GM18502 (cell line): ENCODE measurements at regions not wholly inside any gene's neighbourhood (a gene's known extent, or its start where the extent isn't known, plus 50 kb on each side); places are given as distances from the start of the nearest gene placed in this dataset.
"Not testable (repeated sequence)": the region's sequence is repeated elsewhere in the genome, so short reads cannot be mapped to it uniquely, and the experiment has no call there.

Source experiments
- ATAC-seq: cut with Tn5 transposase; IDR thresholded peaks from one replicate; pipeline ENCODE4 v1.9.1; 2021; ENCODE audit warnings: mild to moderate bottlenecking; ENCODE audit not compliant: unreplicated experiment, poor library complexity

DNA sequence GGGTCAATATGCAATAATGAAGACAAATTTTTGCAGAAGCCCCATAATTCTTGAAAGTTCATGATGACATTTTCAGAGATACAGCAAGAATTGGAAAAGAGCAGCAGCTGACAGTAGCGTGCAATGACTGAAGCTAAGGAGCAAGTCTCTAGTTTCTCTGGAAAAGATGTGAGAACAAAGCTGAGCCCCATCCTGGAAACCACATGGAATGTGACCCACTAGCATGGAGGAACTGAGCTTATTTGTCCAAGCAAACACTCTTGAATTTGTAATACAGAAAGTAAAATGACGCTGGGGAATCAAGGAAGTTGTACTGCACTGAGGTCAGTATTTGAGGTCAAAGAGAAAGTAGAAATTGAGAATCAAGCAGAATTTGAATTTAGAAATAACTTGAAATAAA lies 1447.2 kb downstream of the FSTL5 start:
- ATAC-seq: no peak

- ATAC-seq: no peak
Observed at GRCh38 chr4:160717848-160718247, 1446.0 kb downstream of the FSTL5 start.

- no peak for ATAC-seq
Observed at GRCh38 chr4:160724063-160724462, 1439.7 kb downstream of the FSTL5 start.

- ATAC-seq: no peak
Observed at GRCh38 chr4:160745126-160745525, 1418.7 kb downstream of the FSTL5 start.

GRCh38 chr4:160746585-160746984 lies 1417.2 kb downstream of the FSTL5 start:
- not testable (repeated sequence) for ATAC-seq

DNA sequence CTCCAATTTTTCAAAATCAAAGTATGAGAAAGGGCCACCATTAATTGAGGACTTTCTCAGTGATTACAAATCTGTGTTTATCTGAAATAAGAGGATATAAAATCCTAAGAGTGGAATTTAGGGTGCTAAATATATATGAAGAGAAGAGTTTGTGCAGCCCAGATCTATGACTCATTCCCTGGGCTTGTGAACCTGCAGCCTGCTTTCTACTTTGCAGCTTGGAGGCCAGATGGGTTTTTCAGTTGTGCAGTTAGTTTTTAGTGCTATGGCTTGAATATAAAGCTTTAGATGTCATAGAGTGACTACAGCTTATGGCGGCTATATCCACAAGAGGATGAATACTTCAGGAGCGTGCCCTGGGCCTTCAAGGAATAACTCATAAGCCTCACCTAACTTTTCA lies 1391.1 kb downstream of the FSTL5 start:
- no peak for ATAC-seq

DNA sequence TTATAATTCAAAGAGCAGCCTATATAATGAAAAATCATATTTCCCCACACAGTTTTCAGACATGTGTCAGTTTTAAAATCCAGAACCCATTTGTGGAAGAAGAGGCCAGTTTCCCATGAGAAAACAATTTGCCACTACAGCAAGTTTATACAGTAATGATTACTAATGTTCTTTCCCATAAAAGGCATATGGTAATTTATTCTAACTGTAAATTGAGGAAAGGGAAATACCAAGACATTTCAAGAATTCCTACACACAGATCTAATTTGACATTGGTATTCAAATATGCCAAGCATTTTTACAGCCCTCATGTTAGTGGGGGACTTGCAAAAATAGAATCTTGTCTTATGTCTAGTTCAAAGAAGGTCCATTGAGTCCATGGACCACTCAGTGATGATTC lies 1368.6 kb downstream of the FSTL5 start:
- ATAC-seq: no peak

DNA sequence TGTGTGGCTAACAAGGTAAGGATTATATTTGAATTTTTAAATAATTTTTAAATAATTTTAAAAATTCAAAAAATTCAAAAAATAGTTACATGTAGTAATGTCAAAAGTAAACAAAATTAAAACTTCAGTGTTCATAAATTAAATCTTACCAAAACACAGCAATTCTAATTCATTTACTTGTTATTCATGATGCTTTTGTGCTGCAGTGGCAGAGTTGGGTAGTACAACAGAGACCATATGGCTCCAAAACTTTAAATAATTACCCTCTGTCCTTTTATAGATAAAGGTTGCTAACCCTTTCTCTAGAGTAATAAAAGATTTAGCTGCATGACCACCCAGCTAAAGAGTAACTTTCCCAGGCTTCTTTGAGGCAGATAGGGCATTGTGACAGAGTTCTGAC lies 1355.6 kb downstream of the FSTL5 start:
- ATAC-seq: no peak

- no peak for ATAC-seq
Observed at GRCh38 chr4:160809576-160809975, 1354.2 kb downstream of the FSTL5 start.

- no peak for ATAC-seq
Observed at GRCh38 chr4:160810424-160810823, 1353.4 kb downstream of the FSTL5 start.

- ATAC-seq: no peak
Observed at GRCh38 chr4:160810941-160811340, 1352.9 kb downstream of the FSTL5 start.

GRCh38 chr4:160811956-160812355 lies 1351.8 kb downstream of the FSTL5 start:
- no peak for ATAC-seq

- no peak for ATAC-seq
Observed at GRCh38 chr4:160814726-160815125, 1349.1 kb downstream of the FSTL5 start.

- ATAC-seq: no peak
Observed at GRCh38 chr4:160818571-160818970, 1345.2 kb downstream of the FSTL5 start.

DNA sequence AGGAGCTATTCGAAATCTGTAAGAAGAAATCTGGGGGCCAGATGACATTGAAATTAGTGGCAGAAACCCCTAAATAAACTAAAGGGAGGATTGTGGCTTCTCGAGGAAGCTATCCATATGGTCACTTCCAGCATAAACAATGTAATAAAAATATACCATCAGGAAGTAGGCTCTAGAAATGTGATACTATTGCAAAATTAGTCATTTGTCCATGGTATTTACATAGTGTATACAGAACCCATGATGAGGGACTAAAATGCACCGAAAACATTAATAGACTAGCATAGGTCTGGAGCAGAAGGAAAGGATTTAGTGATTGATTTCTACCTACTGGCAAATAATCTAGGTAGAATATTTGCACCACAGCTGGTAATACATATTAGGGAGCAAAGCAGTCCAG lies 1344.0 kb downstream of the FSTL5 start:
- no peak for ATAC-seq

GRCh38 chr4:160824481-160824880 lies 1339.3 kb downstream of the FSTL5 start:
- no peak for ATAC-seq

DNA sequence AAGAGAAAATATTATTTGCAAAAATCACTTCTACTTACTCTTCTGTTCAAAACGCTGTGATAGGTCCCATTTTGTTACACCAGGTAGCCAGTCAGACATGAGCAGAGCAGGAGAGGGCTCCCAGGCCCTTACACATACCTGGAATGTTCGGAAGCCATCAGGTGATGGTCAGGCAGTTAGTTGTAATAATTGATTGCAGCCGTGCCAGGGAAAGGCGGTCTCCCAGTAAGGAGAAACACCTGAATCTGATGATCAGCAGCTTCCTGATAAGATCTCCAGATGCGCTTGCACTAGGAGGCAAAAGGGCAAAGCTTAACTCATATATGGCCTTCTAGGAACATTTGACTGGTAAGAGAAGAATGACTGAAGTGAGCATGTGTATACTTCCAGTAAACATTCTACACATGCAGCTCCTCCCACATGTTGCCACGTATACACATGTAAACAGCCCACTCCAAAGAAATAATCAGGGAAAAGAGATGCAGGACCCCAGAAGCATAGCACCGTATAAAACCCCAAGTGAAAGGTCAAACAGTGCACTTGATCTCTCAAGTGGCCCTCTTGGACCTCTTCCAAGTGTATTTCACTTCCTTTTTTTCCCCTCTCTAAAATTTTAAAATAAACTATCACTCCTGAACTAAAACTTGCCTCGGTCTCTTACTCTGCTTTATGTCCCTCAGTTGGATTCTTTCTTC lies 1338.0 kb downstream of the FSTL5 start:
- ATAC-seq: no peak

DNA sequence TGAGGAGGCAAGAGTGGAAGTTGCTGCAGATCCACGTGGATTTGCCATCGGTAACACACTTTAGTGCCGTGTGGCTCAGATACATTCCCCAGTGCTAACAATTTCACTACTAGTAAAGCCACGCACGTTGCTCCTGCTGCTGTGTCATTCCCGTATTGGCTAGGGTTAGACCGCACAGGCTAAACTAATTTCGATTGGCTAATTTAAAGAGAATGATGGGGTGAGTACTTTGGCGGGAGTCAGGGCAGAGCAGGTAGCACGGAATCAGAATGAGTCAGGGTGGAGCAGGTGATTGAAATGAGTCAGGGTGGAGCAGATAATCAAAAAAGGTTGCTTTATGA lies 1337.5 kb downstream of the FSTL5 start:
- ATAC-seq: no peak

DNA sequence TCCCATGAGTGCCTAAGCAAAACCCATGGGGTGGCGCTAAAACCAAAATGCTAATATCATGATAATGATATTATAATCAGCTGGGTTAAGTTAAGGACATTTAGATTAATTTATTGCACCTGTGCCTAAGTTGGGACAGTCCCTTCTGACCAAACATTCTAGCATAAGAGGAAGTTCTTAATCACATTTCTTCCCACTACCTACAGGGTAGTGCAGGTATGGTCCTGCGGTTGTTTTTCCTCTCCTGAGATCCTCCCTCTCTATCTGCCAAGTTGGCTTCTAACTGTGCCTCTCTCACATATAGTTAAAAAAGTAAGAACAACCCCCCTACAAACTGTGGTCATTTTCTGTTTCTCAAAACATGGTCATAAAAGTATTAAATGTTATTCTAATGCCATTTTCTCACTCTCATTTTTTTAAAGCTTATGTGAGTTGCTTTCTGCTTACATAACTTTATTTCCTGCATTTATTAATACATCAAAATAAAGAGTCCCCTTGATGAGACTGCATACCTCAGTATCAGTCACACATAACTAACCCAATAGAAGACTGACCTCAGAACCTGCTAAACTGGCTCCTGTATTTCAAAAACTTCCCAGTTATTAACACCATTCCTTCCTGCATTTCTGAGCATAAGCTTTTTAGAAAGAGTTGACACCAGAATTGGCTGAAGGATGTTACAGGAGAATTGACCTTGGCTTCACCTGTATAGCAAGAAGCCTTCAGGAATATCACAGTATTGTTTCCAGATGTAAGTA lies 1332.5 kb downstream of the FSTL5 start:
- ATAC-seq: no peak

DNA sequence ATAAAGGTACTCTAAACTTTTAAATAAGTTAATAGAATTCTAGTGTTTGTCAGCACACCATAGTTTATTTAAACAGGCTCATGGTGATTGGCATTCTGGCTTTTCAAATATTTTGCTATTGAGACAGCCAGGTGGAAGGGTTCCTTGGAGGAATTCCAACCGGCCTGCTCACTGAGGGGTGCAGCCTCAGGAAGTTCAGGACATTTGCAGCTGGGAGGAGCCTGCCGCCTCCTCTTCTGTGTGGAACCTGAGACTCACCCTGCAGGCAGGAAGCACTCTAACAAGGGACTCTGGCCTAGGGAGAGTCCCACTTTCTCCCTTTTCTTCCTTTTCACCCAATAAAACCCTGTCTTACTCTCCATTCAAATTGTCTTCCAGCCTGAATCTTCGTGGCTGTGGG lies 1328.0 kb downstream of the FSTL5 start:
- no peak for ATAC-seq

- ATAC-seq: no peak
Observed at GRCh38 chr4:160836431-160836830, 1327.4 kb downstream of the FSTL5 start.

- no peak for ATAC-seq
Observed at GRCh38 chr4:160846121-160846520, 1317.7 kb downstream of the FSTL5 start.
